Stimulated activated CD4-positive, alpha-beta T cell treated with anti-CD3 and anti-CD28 coated beads, Interleukin-2, amount 100 ng/mL, for 4 hours (primary cell): ENCODE measurements at regions not wholly inside any gene's neighbourhood (a gene's known extent, or its start where the extent isn't known, plus 50 kb on each side); places are given as distances from the start of the nearest gene placed in this dataset.
"Not testable (repeated sequence)": the region's sequence is repeated elsewhere in the genome, so short reads cannot be mapped to it uniquely, and the experiment has no call there.

Experiments used
- DNase-seq: peaks from one replicate; pipeline ENCODE4 v3.0.0-alpha.2; 2020; ENCODE audit warnings: low read depth

DNA sequence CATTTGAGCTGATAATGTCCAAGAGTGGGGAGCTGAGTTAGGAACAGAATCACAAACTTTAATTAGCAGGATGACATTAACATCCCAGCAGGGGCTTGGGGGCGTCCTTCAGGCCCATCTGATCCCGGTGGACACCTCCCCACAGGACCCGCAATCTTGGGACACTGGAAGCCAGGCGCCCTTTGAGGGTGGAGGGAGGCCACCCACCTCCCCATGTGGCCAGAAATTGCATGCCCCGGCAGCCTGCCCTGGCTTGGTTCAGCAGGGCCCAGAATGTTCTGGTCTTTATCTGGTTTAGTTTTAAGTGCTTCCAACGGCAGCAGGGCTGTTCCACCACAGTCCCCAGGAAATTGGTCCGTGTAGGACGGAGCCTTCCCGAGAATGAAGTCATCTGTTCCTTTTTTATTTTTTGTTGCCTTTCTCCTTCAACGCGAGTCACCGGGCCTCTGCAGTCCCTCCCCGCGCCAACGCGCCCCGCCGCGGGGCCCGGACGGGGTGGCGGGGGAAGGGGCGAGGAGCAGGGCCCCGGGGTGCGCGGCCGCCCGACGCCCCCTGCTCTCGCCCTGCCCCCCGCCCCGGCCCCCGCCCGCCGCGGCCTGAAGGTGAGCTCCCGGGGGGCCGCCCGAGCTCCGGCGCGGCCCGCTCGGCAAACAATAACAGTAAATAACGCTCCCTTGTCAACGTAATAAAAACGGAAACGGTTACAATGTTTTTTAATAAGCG is 207.9 kb downstream of the C9orf50 start:
- peak; percentile 36 for DNase-seq

DNA sequence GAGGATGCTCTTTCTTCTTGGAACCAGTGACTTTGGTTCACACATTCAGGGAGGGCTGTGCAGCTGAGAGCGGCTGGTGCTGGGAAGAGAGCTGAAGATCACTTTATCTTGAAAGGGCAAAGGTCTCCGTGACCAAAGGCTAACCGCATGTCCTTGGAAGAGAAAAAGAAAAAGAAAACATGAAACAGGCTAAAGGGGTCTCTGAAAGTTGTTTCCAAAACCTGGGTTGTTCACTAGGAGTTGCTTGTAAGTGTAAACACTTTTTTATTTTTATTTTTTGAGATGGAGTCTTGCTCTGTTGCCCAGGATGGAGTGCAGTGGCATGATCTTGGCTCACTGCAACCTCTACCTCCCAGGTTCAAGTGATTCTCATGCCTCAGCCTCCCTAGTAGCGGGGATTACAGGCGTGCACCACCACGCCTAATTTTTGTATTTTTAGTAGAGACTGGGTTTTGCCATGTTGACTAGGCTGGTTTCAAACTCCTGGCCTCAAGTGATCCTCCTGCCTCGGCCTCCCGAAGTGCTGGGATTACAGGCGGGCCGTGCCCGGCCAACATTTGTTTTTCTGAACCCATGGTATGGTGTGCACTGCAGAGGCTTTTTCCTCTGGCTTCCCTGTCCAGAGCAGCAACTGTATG is 208.6 kb downstream of the C9orf50 start:
- DNase-seq, result not testable (repeated sequence)

DNA sequence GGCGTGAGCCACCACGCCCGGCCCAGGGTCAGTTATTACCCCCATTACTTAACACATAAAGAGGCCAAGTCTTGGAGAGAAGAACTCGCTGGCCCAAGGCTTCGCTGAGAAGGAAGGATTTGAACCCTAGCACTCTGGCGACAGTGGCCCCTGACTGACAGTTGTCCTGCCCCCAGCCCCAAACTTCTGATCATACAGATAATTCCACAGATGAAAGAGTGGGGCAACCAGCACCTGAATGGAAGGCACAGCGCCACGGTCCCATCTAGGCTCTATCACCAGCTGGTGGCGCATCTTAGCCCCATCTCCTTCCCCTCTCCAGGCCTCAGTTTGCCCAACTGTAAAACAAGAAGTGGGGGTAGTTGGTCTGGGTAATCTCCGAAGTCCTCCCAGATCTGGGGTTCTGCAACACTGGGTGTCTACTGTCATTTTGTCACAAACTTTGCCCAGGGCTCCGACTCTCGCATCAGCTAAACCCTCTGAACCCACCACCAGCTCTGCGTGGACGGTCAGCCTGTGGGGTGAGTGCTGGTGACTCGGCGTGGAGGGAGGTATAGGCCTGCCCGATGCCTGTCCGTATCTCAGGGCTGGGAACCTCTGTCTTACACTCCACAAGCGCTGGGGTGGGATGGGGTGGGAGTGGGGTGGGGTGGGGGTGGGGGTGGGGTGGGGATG is 209.3 kb downstream of the C9orf50 start:
- DNase-seq, result no peak

DNA sequence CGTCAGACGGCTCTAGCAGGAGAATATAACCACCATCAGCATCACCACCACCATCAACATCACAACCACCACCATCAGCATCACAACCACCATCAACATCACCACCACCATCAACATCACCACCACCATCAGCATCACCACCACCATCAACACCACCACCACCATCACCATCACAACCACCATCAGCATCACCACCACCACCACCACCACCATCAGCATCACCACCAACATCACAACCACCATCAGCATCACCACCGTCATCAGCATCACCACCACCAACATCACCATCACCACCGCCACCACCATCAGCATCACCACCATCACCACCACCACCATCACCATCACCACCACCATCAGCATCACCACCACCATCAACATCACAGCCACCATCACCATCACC is 210.7 kb downstream of the C9orf50 start:
- no peak for DNase-seq

DNA sequence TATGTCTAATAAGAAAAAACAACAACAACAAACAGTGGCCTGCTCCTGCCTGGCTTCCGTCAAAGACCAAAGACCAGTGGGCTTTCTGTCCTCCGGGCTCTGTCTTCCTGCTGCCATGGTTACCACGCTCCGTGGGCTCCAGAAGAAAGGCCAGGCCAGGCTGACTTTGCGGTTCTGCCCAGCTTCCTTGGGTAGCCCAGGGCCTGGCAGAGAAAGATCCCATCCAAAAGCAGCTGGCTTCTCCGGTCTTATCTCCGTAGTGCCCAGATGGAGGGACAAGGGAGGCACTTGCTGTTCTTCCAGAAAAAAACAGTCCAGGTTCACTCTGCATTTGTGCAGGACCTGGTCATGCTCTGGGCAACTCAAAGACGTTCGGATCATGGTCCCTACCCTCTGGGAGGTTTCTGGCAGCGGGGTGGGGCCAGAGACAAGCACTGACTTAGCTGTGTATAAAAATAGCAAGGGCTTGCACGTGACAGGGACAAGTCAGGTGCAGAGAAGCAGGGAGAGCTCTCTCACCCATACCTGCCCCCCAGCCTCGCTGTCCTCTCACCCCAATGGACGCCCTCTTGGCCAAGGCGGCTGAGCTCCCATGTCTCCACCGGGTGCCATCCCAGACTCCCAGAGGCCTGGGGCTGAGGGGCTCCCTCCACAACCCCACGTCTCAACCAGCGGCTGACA is 212.2 kb downstream of the C9orf50 start:
- DNase-seq, result no peak

DNA sequence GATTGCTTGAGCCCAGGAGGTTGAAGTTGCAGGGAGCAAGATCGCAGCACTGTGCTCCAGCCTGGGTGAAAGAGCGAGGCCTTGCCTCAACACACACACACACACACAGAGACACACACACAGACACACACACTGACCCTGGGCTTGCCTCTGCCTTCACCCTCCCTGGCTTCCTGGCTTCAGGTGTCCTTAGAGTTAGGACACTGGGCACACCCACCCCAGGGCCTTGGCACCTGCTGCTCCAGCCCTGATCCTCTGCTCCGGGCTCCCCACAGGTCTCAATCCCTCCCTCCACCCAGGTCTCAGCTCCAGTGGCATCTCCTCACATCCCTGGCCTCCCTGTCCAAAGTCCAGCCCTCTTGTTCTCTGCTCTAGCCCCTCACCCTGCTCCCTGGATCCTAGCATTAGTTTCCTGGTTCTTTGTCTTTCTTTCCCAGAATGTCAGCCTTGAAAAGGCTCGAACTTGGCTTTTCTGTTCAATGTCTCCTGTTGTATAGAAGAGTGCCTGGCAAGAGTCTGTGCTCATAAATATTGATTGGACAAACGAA is 212.9 kb downstream of the C9orf50 start:
- DNase-seq, result no peak

DNA sequence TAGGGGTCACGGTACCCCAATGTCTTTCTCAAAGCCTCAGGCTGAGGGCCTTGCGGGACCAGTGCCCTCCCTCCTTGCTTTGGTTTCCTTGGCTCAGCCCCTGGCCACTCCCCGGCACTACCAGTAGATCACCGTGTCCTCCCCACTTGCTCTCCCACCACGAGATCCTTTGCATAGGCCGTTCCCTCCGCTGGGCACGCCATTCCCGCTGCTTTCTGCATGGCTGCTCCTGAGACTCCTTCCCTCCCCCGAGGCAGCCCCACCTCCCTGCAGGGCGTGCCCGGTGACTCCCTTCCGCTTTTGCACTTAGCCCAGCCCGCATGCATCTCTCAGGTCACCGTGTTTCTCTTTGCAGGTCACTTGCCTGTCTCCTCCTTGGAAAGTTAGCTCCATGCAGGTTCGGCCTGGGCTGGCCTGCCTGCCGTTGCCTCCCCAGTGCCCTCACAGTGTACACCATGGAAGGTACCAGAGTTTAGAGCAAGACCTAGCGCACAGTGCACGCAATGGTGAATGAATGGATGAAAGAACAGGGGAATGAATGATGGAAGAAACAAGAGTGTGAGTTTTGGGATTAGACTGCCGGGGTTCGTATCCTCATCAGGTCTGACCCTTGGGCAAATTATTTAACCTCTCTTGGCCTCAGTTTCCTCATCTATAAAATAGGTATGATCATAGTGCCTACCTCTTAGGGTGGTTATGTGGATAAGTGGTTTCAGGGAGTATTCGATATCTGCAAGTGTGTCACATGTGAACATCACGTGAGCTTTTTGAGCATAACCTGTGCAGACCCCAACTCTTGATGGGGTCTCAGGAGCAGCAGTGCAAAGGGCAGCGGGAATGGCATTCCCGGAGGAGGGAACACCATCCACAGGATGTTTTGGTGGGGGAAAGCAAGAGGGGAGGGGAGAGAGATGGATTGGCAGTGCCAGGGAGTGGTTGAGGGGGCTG is 214.3 kb downstream of the C9orf50 start:
- no peak for DNase-seq

DNA sequence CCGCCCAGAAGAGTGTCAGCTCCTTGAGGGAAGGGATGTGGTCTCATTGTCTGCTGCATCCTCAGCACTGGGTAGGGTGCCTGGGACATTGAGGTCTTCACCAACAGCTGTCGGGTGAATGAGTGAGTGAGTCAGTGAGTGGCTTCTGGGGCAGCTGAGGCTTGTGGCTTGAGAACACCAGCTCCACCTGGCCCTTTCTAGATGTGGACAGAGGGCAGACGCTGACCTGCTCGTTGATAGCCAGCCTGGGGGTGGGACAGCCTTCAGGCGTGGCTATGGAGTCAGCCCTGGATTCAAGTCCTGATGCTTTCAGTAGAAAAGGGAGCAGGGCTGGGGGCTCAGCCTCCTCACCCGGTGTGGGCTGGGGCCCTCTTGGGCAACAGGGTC is 215.1 kb downstream of the C9orf50 start:
- DNase-seq, result no peak

DNA sequence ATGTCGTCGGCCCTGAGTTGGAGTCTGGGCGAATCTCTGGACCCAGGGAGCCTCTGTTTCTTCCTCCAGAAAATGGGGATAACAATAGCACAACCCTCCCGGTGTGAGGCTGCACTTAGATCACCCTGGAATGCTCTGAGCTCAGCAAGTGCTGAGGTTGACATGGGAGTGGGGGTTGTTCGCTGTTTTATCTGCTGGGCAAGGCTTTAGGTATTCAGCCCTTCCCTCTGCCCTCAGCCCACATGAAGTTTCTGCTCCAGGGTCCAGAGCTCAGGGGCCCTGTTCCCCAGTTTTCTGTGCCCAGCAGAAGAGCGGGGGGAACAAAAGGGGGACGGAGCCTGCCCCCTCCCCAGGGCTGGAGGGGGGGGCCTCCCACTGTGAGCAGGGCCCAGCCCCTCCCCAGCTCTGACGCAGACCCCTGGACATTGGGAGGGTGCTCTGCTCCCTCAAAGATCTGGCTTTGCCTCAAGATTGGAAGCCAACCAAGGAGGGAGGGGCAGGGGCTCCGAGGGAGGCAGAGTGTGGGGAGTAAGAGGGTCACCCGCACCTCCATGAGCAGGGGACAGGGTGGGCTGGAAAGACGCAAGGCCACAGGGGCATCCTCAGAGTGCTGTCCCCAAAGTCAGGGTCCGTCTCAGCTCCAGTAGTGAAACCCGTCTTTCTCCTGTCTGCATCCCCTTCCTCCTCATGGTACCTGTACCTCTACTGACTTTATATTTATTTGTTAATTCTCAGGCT is 215.6 kb downstream of the C9orf50 start:
- DNase-seq, result no peak

DNA sequence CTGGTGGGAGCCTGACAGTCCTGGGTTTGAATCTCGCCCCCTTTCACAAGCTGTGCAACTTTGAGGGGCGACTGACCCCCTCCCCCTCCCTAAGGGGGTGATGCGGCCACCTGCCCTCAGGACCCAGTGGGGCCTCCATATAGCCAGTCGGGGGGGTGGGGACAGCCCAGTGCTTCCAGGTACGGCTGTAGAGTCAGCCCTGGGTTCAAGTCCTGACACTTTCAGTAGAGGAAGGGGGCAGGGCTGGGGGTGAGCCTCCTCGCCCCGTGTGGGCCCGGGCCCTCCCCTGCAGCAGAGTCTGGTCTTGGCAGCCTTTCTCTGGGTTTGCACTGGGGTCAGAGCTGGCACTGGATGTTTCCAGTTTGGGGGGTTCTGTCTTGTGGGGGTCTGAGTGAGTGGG is 216.3 kb downstream of the C9orf50 start:
- no peak for DNase-seq

DNA sequence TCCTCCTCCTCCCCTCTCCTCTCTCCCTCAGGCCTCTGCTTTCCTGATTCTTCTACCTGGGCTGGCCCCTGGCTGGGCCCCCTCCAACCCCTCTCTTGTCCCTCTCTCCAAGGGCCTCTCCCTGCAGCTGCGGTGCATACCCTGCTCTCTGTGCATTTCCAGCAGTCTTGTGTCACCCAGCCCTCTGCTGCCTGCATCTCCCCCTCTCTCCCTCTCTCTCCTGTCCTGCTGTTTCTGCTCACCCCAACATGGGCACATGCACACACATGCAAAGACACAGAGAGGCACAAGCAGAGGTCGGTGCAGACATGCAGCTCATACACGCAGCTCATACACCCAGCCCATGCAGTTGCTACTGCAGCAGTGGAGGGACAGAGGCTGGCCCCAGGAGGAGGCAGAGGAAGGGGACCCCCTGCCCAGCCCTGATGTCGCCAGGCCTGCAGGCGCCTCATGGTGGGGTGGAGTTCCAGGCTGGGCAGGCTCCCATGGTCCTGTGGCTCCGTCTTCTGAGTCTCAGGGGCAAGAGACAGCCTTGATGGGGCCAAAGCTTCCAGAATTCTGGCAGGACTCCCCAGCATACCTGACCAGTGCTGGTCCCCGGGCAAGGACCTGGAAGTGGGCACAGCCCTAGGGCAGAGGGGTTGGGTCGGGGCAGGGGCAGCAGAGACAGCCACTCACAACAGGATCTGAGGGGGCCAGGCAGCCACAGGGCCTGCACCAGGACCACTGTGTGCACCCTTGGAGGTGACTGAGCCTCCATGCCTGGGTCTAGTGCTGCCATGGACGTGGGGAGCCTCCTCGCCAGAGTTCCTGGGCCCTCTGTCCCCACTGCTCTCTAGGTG is 216.9 kb downstream of the C9orf50 start:
- DNase-seq, result no peak

DNA sequence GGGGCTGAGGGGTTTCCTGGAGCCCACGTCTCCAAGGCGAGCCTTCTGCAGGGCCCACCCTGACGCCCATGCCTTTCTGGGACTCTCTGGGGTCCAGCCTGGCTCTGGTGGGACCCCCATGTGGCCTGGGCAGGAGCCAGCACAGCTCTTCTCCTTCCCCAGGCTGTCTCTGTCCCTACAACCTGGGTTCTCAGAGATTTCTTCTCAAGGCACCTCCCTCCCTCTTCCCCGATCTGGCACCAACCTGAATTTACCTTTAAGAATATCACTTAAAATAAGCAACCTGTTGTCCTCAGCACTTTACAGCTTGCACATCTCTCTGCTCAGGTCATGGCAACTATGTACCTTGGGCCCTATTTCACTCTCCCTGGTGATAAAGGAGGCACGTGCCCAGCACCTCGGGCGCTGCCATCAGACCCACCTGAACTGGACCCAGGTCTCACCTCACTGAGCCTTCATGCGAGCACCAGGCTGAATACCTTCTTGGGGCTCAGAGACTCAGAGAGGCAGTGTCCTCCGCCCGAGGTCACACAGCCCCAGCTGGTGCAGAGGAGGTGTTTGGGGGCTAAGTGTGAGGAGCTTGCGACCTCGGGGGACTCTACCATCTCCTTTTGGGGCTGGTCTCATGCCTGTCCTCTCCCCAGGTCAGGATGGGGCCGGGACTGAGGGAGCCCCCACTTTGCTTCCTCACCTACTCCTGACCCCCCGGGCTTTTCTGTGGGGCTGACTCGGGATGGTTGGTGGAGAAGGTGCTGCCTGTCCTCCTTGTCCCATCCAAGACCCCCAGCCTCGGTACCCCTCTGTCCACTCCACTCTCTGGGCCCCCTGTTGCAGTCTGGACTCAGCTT is 217.7 kb downstream of the C9orf50 start:
- no peak for DNase-seq

DNA sequence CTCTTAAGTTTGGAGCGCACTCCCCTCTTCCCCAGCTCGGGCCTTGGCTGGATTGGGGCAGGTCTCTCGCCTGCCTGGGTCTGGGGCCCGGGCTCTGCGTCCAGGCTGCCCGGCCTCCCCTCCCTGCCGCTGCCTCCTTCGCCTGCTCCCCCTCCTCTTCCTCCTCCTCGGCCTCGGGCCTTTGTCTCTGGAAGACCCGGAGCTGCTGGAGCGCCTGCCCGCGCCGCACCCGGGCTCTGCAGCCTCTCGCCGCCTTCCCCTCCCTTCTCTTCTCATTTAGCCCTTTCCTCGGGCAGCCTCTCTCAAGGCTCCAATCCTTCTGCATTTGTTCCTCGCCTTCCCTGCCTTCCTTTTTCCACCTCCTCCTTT is 218.5 kb downstream of the C9orf50 start:
- no peak for DNase-seq

DNA sequence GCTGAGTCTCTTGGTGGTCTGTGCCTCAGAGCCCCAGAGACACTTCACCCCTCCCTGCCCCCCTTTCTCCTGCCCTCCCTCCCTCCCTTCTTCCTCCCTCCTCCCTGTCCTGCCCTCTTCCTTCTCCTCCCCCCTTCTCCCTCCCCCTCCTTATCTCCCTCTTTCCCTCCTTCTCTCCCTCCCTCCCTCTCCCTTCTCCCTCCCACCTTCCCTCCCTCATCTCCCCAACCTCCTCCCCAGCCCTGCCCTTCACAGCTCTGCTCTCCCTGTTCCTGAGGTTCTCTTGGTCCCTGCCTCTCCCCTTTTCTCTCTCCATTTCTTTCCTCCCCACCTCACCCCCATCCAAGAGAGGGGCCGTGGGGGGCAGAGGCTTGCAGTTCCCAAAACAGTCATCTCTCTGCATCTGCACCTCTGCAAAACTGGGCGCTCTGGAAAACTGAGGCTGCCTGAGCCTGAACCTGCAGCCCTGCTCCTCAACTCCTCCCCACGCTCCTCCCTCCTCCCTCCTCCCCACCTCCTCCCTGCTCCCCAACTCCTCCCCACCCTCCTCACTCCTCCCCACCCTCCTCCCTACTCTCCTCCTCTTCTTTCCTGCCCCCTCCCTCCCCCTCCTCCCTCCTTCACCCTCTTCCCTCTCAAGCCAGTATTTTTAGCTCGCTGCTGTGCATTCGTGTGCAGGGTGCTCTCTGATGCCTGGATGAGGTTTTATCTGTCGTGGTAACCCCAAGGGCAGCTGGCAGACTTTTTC is 219.1 kb downstream of the C9orf50 start:
- no peak for DNase-seq

DNA sequence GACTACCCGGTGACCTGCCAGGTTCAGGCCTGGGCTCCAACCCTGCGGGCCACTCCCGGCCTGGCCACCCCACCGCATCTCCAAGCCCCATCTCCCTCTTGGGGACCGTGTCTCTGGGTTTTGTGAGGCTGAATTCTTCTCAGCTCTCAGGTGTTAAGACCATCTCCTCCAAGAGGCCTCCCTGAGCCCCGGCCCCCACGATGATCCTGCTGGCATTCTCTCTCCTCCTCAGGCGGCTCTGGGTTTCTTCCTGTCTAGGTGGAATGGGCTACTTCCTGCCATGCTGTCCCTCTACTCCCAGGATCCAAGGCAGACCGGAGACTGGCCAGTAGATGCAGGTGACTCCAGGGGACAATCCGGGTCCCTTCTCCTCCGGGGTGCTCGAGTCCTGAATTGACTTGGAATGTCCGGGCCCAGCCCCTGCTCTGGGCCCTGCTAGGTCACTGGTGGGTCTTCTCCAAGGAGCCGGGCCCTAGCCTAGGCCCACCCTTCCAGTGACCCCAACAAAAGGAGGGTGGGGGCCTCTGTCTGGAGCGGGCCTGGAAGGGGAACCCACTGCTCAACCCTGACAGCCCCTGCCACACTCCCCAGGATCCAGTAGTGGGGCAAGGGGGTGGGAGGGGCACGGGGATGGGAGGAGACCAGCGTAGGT is 219.8 kb downstream of the C9orf50 start:
- no peak for DNase-seq

DNA sequence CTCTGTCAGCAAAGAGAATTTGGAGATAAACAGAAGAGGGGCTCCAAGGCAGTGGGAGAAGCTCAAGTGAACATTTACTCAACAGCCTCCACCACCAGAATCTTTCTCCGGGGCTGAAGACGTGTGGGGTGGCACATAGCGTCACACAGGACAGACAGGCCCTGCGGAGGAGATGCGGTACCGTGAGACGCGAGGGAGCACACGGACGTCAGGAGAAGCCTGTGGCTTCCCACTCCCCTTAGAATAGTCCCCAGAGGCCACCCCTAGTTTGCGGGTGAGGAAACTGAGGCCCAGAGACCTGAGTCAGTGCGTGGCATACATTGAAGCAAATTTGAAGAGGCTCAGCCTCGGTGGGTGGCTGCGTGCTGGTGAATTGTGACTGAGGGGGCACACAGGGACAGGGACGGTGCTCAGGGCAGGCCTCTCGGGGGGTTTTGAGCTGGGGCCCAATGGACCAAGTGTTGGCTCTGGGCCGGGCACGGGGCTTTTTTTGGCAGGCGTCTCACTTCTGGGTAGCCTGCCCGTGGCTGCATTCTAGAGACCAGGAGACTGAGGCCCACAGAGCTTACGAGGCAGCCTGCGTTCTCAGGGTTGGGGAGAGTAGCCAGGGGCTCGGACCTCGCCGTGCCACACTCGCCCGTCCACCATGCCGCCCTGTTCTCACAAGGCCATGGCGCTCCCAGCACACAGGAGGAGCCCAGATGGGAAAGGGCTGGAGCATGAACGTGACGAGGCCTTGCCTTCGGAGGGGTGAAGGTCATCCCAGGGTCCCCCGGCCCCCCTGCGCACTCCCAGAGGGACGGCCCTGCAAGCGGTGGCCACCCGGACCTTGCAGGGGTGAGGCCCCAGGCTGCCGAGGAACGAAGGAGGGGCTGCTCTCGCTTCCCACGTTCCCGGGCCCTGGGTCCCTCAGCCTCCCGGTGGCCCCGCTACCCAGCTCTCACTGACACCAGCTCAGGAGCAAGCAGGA is 220.6 kb downstream of the C9orf50 start:
- DNase-seq, result no peak

DNA sequence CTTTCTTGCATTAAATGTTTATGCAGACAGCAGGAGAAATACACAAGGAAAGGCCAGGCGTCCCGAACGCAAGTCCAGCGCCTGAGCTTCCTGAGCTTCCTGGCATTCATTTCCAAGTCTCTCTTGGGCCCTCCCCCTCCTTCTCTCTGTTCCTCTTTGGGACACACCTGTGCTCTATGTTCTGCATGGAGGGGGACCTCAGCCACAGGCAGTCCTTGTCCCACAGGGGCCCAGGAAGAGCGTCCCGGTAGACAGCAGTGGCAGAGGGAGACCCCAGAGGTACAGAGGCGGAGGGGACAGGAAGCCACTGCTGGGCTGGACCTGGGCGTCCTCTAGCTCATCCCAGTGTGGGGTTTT is 221.3 kb downstream of the C9orf50 start:
- DNase-seq, result no peak
